OCI-LY7 (cell line): ENCODE measurements at regions not wholly inside any gene's neighbourhood (a gene's known extent, or its start where the extent isn't known, plus 50 kb on each side); places are given as distances from the start of the nearest gene placed in this dataset. TPM values are rescaled to one million over a fixed set of nuclear protein-coding genes. Genes with fewer than 3 reads are reported as not detected.

Experiments
- BruUV-seq: library from RNA; stranded (reverse); fragments of 400-500 nt; replicated peaks from 2 replicates; lab custom pipeline; 2021; lab: Mats Ljungman, UMichigan
- CTCF ChIA-PET: fragments of 300-600 bp; sonication (Branson Sonifier 250); formaldehyde crosslinking; loops from one replicate; lab custom pipeline; 2022; ENCODE audit warnings: antibody characterized with exemption; ENCODE audit not compliant: unreplicated experiment; lab: Charles Lee
- POLR2A ChIA-PET: fragments of 300-600 bp; sonication (Branson Sonifier 250); formaldehyde crosslinking; loops from one replicate; lab custom pipeline; 2022; ENCODE audit warnings: antibody characterized with exemption; lab: Charles Lee
- DNase-seq: peaks from one replicate; pipeline ENCODE4 v3.0.0-alpha.2; 2015; ENCODE audit warnings: low spot score
- H2AFZ ChIP-seq: fragments of 200-600 bp; sonication (generic), shearing (Covaris generic); 2 replicates; pipeline ENCODE4 v1.6.1; 2014; ENCODE audit warnings: mild to moderate bottlenecking, antibody characterized with exemption, low read length, moderate library complexity
- H3K27ac ChIP-seq: fragments of 200-600 bp; sonication (generic); 2 replicates; pipeline ENCODE4 v1.5.1; 2014; ENCODE audit warnings: mixed run types, low read depth, mild to moderate bottlenecking, moderate library complexity, low read length, inconsistent platforms; ENCODE audit not compliant: poor library complexity, severe bottlenecking
- H3K36me3 ChIP-seq: fragments of 200-600 bp; sonication (generic); 2 replicates; pipeline ENCODE4 v1.6.1; 2014; ENCODE audit warnings: mild to moderate bottlenecking, antibody characterized with exemption, low read length, moderate library complexity, mixed read lengths; ENCODE audit not compliant: insufficient read depth
- H3K4me1 ChIP-seq: fragments of 200-600 bp; sonication (generic); 2 replicates; pipeline ENCODE4 v1.5.1; 2014; ENCODE audit warnings: mild to moderate bottlenecking, low read length; ENCODE audit not compliant: insufficient read depth, poor library complexity, severe bottlenecking
- H3K4me2 ChIP-seq: fragments of 200-600 bp; sonication (generic); 2 replicates; pipeline ENCODE4 v1.6.1; 2014; ENCODE audit warnings: mild to moderate bottlenecking, low read length
- H3K4me3 ChIP-seq: fragments of 200-600 bp; sonication (generic); 2 replicates; pipeline ENCODE4 v1.5.1; 2014; ENCODE audit warnings: mild to moderate bottlenecking, low read depth, low read length; ENCODE audit not compliant: poor library complexity, severe bottlenecking
- H3K79me2 ChIP-seq: fragments of 200-600 bp; sonication (generic); 2 replicates; pipeline ENCODE4 v1.6.1; 2016; ENCODE audit warnings: low read depth, mild to moderate bottlenecking, low read length, moderate library complexity, mixed read lengths; ENCODE audit not compliant: insufficient read depth
- H3K9me2 ChIP-seq: fragments of 200-600 bp; sonication (generic); 2 replicates; pipeline ENCODE4 v1.6.1; 2016; ENCODE audit warnings: mild to moderate bottlenecking, low read length, mixed read lengths; ENCODE audit not compliant: insufficient read depth
- H3K9me3 ChIP-seq: fragments of 200-600 bp; sonication (generic); 2 replicates; pipeline ENCODE4 v1.6.1; 2014; ENCODE audit warnings: mild to moderate bottlenecking, mixed run types, low read length, mixed read lengths
- H4K20me1 ChIP-seq: fragments of 200-600 bp; sonication (generic); 2 replicates; pipeline ENCODE4 v1.6.1; 2014; ENCODE audit warnings: mild to moderate bottlenecking, antibody characterized with exemption, low read length, moderate library complexity, mixed read lengths; ENCODE audit not compliant: insufficient read depth
- EZH2phosphoT487 ChIP-seq: fragments of 200-600 bp; sonication (generic); IDR thresholded peaks from 2 replicates; pipeline ENCODE4 v1.6.1; 2018; ENCODE audit warnings: low read depth, borderline replicate concordance, mild to moderate bottlenecking, mixed run types, antibody characterized with exemption, low read length, moderate library complexity, mixed read lengths
- intact Hi-C: fragments of 100-400 bp; cut with micrococcal nuclease; formaldehyde crosslinking; loops from one replicate; pipeline ENCODE4 v1.10.0; 2022; ENCODE audit not compliant: unreplicated experiment
- small RNA-seq: library from RNA; depleted of rRNA; stranded (forward); fragments of <200 nt; gene quantifications from one replicate; pipeline ENCODE3, GENCODE V24; 2014
- TF ChIP-seq, protein P1 (sequence below): fragments of 200-600 bp; sonication (generic); conservative IDR thresholded peaks from 2 replicates; pipeline ENCODE4 v1.5.1; 2014; ENCODE audit warnings: mild to moderate bottlenecking, antibody characterized with exemption, low read length, moderate library complexity, mixed read lengths

DNA sequence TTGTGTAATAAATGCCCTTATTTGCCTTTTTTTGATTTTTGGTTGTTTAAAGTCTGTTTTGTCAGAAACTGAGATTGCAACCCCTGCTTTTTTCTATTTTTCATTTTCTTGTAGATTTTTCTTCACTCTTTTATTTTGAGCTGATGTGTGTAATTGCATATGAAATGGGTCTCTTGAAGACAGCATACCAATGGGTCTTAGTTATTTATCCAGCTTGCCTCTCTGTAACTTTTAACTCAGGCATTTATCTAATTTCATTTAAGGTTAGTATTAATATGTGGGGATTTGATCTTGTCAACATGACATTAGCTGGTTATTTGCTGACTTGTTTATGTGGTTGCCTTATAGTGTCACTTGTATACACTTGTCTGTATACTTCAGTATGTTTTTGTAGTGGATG, 378.0 kb downstream of the CPXCR1 start:
- Histone ChIP-seq H3K9me3 (no peaks in the 10 kb centered on the region), H2AFZ (no peak overlapping the region), H4K20me1 (no peaks in the 10 kb centered on the region), H3K4me1 (no peaks in the 10 kb centered on the region), H3K36me3 (no peaks in the 10 kb centered on the region), H3K27ac (no peak overlapping the region), H3K4me2 (no peak overlapping the region), H3K4me3 (no peak overlapping the region), H3K79me2 (no peaks in the 10 kb centered on the region), H3K9me2 (no peaks in the 10 kb centered on the region)
- intact Hi-C loops: no loop called here
- CTCF ChIA-PET: no interaction called here
- TF ChIP-seq, protein P1, sequence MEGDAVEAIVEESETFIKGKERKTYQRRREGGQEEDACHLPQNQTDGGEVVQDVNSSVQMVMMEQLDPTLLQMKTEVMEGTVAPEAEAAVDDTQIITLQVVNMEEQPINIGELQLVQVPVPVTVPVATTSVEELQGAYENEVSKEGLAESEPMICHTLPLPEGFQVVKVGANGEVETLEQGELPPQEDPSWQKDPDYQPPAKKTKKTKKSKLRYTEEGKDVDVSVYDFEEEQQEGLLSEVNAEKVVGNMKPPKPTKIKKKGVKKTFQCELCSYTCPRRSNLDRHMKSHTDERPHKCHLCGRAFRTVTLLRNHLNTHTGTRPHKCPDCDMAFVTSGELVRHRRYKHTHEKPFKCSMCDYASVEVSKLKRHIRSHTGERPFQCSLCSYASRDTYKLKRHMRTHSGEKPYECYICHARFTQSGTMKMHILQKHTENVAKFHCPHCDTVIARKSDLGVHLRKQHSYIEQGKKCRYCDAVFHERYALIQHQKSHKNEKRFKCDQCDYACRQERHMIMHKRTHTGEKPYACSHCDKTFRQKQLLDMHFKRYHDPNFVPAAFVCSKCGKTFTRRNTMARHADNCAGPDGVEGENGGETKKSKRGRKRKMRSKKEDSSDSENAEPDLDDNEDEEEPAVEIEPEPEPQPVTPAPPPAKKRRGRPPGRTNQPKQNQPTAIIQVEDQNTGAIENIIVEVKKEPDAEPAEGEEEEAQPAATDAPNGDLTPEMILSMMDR: no peak
- TF ChIP-seq EZH2phosphoT487: no peak
- POLR2A ChIA-PET: no interaction called here
- no peak for DNase-seq
- no TSS peak for BruUV-seq

Small RNAs in the stretch of these regions (small RNA-seq; reads per million reads assigned to genes)
- gene AL731768.1: not detected
